Prostate gland (tissue), 2 donors: ENCODE measurements at regions not wholly inside any gene's neighbourhood (a gene's known extent, or its start where the extent isn't known, plus 50 kb on each side); places are given as distances from the start of the nearest gene placed in this dataset.

ENCODE experiments used
- DNase-seq: peaks from one replicate; pipeline ENCODE4 v3.0.0-alpha.2; 2019; ENCODE audit warnings: low spot score
- H3K27ac ChIP-seq, 2 donors: fragments of 200-600 bp; sonication (generic); 2 replicates each; pipeline ENCODE4 v1.5.1; 2017 to 2019
- H3K27me3 ChIP-seq: fragments of 200-600 bp; sonication (generic); replicated peaks from 2 replicates; pipeline ENCODE4 v1.5.1; 2019; ENCODE audit not compliant: insufficient read depth
- H3K36me3 ChIP-seq, 2 donors: fragments of 200-600 bp; sonication (generic); 1 replicate in 1 of 2; 2 replicates in 1 of 2; pipeline versions ENCODE4 v1.5.1 to v1.8.1; 2017 to 2019
- H3K4me1 ChIP-seq: fragments of 200-600 bp; sonication (generic); replicated peaks from 2 replicates; pipeline ENCODE4 v1.5.1; 2019
- H3K4me3 ChIP-seq, 2 donors: fragments of 200-600 bp; sonication (generic); 2 replicates each; pipeline ENCODE4 v1.5.1; 2017 to 2019
- H3K9me3 ChIP-seq: fragments of 200-600 bp; sonication (generic); 2 replicates; pipeline ENCODE4 v1.5.1; 2017
- POLR2A ChIP-seq: fragments of 450-650 bp; IDR thresholded peaks from one replicate; pipeline ENCODE4 v1.6.1; 2016; ENCODE audit warnings: antibody characterized with exemption, mild to moderate bottlenecking
- POLR2AphosphoS5 ChIP-seq: sonication (generic); formaldehyde crosslinking; IDR thresholded peaks from one replicate; pipeline ENCODE4 v1.6.1; 2017; ENCODE audit warnings: antibody characterized with exemption
- WGBS: methylation state at CpG from one replicate; pipeline ENCODE4 v1.1.5; 2018; 5-methylcytosine and 5-hydroxymethylcytosine counted together
- intact Hi-C: fragments of 100-400 bp; cut with DNase I; formaldehyde crosslinking; loops from one replicate; pipeline ENCODE4 v1.14.2; 2022
- TF ChIP-seq, protein P1 (sequence below), 4 experiments: fragments of 200-600 bp in 2 of 4; fragments of 450-650 bp in 2 of 4; sonication (generic) in 2 of 4; IDR thresholded peaks; 1 replicate in 3 of 4; 2 replicates in 1 of 4; pipeline ENCODE4 v1.5.1; 2016 to 2019; ENCODE audit warnings: antibody characterized with exemption in 4 of 4, mild to moderate bottlenecking in 2 of 4, moderate library complexity in 2 of 4

DNA sequence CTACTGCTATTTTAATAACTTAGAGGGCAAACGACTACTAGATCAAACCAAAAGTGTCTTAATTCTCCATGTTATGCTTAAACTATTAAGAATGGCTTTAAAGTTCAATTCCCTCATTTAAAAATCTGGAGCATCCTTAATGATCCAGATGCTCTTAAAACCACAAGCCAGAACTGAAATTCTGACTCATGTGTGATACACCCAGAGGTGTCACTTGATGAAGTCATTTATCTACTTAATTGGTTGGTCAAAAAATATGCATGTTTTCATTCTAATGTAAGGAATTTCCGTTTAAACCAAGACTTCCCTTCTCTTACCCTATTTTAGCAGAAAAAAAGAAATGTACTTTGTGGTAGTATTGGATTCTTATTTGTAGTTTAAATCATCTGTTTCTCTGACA lies 1261.2 kb upstream of the B3GALT2 start:
- WGBS = 79% methylated on average over 2 of the region's 2 CpGs
- Histone ChIP-seq H3K4me1 (no peaks in the 10 kb centered on the region), H3K27me3 (no peaks in the 10 kb centered on the region), H3K4me3 (no peak overlapping the region), H3K9me3 (no peaks in the 10 kb centered on the region), H3K36me3 (no peaks in the 10 kb centered on the region), H3K27ac (no peak overlapping the region)
- TF ChIP-seq POLR2AphosphoS5 (no peak), POLR2A (no peak)
- TF ChIP-seq, protein P1, sequence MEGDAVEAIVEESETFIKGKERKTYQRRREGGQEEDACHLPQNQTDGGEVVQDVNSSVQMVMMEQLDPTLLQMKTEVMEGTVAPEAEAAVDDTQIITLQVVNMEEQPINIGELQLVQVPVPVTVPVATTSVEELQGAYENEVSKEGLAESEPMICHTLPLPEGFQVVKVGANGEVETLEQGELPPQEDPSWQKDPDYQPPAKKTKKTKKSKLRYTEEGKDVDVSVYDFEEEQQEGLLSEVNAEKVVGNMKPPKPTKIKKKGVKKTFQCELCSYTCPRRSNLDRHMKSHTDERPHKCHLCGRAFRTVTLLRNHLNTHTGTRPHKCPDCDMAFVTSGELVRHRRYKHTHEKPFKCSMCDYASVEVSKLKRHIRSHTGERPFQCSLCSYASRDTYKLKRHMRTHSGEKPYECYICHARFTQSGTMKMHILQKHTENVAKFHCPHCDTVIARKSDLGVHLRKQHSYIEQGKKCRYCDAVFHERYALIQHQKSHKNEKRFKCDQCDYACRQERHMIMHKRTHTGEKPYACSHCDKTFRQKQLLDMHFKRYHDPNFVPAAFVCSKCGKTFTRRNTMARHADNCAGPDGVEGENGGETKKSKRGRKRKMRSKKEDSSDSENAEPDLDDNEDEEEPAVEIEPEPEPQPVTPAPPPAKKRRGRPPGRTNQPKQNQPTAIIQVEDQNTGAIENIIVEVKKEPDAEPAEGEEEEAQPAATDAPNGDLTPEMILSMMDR (IDR thresholded peaks at IDR 0.05) = no peak
- intact Hi-C loops = no loop called here
- no peak for DNase-seq

DNA sequence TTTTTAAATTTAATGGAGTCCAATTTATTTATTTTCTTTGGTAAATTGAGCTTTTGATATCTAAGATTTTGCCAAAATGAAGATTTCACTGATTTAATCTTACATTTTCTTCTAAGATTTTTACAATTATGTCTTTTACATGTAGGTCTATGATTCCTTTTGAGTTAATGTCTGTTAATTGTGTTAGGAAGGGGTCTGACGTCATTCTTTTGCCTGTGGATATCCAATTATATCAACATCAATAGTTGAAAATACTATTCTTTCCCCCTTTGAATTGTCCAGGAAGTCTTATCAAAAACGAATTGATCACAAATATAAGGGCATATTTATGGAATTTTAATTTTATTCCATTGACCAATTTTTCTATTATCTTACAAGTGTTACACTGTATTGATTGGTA lies 1258.8 kb upstream of the B3GALT2 start:
- DNase-seq = no peak
- intact Hi-C loops = no loop called here
- Histone ChIP-seq H3K27me3 (no peaks in the 10 kb centered on the region), H3K4me1 (no peaks in the 10 kb centered on the region), H3K4me3 (no peak overlapping the region), H3K9me3 (no peaks in the 10 kb centered on the region), H3K36me3 (no peaks in the 10 kb centered on the region), H3K27ac (no peak overlapping the region)
- WGBS = 73% methylated on average over 2 of the region's 2 CpGs
- TF ChIP-seq, protein P1 (IDR thresholded peaks at IDR 0.05) = no peak
- no peak for TF ChIP-seq POLR2A
- no peak for TF ChIP-seq POLR2AphosphoS5

DNA sequence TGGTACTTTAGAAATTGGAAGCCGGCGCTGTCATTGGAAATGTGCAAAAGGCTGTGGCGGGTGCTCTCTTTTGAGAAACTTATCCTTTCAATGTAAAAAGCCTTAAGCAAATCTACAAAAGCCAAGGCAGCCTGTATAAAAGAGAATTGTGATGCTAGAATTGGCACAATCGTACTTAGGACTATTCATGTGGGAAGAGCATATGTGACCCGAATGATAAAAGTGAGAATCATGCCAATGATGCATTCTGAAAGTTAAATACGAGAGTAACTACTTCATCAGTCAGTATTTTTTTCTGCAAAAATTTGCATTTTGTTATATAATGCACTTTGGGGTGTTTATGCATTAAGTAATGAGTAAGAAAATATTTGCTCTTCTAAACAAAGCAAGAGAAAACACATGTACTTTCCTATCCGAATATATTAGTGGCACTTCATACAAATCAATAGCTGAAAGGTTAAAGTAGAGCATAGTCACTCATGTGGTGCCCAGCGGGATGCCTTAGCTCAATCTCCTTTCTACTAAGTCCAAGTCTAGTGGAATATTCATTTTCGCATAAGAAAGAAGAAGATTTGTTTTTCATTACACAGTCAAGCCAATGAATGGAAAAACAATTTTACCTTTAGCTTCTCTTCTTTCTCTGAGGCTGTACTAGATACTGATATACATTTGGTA lies 1256.6 kb upstream of the B3GALT2 start:
- H3K27me3 ChIP-seq = no peaks in the 10 kb centered on the region
- WGBS = 89% methylated on average over 9 of the region's 9 CpGs
- intact Hi-C loops = no loop called here
- no peak overlapping the region for H3K27ac ChIP-seq
- no peaks in the 10 kb centered on the region for H3K4me1 ChIP-seq
- no peaks in the 10 kb centered on the region for H3K9me3 ChIP-seq
- TF ChIP-seq POLR2AphosphoS5 = no peak
- TF ChIP-seq, protein P1 (IDR thresholded peaks at IDR 0.05) = no peak
- TF ChIP-seq POLR2A = no peak
- no peaks in the 10 kb centered on the region for H3K36me3 ChIP-seq
- H3K4me3 ChIP-seq = no peak overlapping the region
- DNase-seq = no peak

DNA sequence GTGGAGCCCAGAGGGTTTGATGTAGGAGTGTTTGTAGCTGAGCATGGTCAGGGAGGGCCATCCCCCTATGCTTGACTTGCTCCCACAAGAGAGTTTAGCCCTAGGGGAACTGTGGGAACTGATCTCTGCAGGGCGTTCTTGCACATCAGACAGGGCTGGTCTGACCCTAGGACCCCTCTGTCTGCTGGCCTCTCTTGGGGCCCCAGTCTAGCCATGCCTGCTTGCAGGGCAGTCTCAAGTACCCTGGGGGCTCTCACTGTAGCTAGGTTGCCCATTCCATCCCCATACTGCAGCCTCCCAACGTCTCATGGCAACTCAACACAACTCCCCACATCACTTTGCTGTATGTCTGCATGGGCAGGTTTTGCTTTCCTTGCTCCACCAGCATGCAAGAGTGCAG lies 1250.7 kb upstream of the B3GALT2 start:
- DNase-seq = no peak
- H3K4me1 ChIP-seq = no peaks in the 10 kb centered on the region
- TF ChIP-seq, protein P1 (IDR thresholded peaks at IDR 0.05) = no peak
- TF ChIP-seq POLR2AphosphoS5 (no peak), POLR2A (no peak)
- H3K27ac ChIP-seq = no peak overlapping the region
- no peak overlapping the region for H3K4me3 ChIP-seq
- no peaks in the 10 kb centered on the region for H3K36me3 ChIP-seq
- intact Hi-C loops = no loop called here
- H3K9me3 ChIP-seq = no peaks in the 10 kb centered on the region
- H3K27me3 ChIP-seq = no peaks in the 10 kb centered on the region
- 82% methylated on average over 2 of the region's 2 CpGs for WGBS

DNA sequence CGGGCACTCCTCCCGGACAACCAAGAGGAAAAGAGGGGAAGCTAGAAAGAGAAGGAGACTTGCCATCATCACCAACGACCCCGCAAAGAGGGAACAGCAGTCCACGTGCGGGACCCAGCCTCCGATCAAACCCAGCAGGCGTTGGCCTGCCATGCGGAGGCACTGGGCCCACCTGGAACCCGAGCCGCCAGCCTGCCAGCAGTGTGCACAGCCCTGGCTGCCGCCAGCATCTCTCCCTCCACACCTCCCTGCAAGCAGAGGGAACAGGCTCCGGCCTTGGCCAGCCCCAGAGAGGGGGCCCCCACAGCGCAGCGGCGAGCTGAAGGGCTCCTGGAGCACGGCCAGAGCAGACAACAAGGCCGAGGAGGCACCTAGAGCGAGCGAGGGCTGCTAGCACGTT lies 1244.7 kb upstream of the B3GALT2 start:
- Histone ChIP-seq H3K9me3 (no peaks in the 10 kb centered on the region), H3K36me3 (no peaks in the 10 kb centered on the region), H3K27ac (no peak overlapping the region), H3K4me1 (no peaks in the 10 kb centered on the region), H3K27me3 (no peaks in the 10 kb centered on the region), H3K4me3 (no peak overlapping the region)
- intact Hi-C loops = no loop called here
- WGBS = 91% methylated on average over 21 of the region's 21 CpGs
- DNase-seq = no peak
- TF ChIP-seq, protein P1 (IDR thresholded peaks at IDR 0.05) = no peak
- TF ChIP-seq POLR2A (no peak), POLR2AphosphoS5 (no peak)
